LoVo (cell line): ENCODE measurements at regions not wholly inside any gene's neighbourhood (a gene's known extent, or its start where the extent isn't known, plus 50 kb on each side); places are given as distances from the start of the nearest gene placed in this dataset.
"Not testable (repeated sequence)": the region's sequence is repeated elsewhere in the genome, so short reads cannot be mapped to it uniquely, and the experiment has no call there.

Experiments
- DNase-seq: peaks from one replicate; pipeline ENCODE4 v3.0.0-alpha.2; 2016; ENCODE audit warnings: low spot score

DNA sequence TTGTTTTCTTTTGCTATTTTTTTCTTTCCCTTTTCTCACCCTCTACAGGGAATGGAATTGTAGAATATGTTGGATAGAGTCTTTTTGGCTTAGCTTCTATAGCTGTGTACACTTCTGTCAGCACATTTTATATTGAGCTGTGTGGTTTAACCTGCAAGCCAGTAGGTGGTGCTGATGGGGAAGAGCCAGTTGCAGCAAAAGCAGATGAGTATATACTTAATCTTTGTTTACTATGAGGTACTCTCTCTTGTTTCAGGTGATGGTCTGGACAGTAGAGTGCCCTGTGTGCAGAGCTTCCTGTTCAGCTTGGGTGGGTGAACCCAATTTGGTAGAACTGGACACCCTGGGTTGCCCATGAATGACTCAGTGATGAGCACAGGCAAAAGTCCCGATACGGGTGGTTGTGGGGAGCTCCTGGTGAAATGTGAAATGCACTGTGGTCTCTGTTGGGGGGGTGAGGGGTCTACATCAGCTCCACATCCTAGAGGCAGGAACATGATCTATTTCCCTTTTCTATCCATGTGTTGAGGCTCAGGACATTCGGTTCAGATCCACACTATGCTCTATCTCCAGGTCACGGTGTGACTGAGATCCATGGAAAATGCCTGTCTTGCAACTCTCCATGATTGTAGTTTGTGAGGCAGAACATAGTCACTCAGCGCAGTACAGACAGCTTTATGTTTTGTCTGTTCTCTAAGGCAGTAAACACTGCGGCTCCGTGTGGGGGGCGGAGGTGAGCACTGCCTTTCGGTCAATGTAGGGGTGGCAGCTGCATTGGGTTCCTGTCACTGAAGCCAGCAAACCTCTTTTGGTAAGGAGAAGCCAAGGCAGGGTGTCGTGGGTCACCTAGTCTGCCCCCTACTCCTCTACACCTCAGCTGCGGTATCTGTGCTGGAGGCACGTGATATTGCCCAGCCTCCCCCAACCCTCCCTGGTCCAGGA is 353.2 kb downstream of the PRR16 start:
- no peak for DNase-seq

DNA sequence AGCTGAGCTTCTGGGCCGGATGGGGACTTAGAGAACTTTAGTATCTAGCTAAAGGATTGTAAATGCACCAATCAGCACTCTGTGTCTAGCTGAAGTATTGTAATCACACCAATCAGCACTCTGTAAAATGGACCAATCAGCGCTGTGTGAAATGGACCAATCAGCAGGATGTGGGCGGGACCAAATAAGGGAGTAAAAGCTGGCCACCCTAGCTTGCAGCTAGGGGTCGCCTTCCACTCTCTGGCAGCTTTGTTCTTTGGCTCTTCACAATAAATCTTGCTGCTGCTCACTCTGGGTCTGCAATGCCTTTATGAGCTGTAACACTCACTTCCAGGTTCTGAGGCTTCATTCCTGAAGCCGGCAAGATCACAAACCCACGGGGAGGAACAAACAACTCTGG is 354.0 kb downstream of the PRR16 start:
- DNase-seq: no peak

DNA sequence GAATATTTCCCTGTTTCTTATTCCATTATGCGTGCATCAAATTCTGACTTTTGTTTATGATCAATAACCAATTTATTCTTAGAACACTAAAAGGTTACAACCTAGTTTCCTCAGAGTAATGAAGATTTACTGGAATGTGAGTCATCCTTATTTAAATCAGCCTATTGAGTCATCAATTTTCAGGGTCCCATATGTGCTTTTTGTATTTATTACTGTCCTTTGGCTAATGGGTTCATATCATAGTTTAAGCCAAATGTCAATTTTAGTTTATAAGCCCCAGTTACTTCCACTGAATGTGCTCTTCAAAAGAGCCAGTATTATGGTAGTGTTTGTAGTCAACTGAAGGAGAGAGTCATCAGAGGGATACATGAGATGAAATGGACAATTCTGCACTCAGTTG is 359.2 kb downstream of the PRR16 start:
- no peak for DNase-seq

DNA sequence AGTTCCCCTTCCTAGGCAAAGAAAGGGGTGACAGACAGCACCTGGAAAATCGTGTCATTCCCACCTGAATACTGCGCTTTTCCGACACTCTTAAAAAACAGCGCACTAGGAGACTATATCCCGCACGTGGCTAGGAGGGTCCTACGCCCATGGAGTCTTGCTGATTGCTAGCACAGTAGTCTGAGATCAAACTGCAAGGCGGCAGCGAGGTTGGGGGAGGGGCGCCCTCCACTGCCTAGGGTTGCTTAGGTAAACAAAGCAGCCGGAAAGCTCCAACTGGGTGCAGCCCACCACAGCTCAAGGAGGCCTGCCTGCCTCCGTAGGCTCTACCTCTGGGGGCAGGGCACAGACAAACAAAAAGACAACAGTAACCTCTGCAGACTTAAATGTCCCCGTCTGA is 367.5 kb downstream of the PRR16 start:
- DNase-seq: not testable (repeated sequence)

DNA sequence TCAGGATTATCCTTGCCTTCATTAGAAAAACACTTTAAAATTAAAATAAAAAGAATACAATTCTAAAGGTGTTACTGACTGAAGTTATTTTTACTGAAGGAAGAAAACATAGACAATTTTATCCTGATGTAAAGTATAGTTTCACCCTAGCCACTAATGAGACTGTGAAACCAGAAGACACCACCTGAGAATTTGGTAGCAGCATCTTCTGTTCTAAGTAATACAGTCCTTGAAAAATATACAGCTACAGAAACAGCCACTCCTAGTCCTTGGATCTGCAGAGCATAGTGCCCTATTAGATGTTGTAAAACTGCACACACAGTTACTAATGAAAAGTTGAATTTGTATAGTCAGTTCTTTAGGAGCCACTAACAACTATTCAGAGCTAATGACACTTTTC is 377.7 kb downstream of the PRR16 start:
- no peak for DNase-seq

DNA sequence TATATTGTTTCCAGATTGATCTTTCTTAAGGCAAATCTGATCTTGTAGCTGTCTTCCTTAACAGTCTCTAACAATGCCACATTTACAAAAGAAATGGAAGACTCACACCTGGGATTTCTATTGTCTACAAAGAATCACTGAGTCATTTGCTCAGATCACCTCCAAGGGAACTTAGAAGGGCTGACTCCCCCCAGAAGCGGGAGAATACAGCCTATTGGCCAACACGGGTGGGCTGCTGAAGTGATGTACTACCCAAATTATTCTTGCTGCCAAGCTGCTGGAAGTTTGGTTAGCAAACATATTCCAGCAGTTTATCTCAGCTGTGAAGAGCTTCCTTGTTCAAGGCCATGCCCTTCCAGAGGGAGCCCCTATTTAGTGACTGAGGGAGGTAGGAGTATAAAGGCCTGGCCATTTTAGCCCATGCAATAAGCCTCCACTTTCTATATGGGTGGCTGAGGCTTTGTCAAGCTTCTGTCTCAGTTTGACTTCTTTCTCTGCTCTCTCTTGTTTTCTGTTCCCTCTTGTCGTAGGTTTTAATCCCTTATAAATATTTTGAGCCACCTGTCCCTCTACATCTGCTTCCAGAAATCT is 379.4 kb downstream of the PRR16 start:
- no peak for DNase-seq

DNA sequence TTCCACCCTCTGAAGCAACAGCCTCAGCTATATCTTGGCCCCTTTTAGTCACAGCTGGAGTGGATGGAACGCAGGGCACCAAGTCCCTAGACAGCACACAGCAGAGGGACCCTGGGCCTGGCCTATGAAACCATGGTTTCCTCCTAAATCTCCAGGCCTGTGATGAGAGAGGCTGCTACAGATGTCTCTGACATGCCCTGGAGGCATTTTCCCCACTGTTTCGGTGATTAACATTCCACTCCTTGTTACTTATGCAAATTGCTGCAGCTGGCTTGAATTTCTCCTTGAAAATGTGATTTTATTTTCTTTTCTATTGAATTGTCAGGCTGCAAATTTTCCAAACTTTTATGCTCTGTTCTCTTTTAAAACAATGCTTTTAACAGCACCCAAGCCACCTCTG is 384.8 kb downstream of the PRR16 start:
- DNase-seq: no peak

DNA sequence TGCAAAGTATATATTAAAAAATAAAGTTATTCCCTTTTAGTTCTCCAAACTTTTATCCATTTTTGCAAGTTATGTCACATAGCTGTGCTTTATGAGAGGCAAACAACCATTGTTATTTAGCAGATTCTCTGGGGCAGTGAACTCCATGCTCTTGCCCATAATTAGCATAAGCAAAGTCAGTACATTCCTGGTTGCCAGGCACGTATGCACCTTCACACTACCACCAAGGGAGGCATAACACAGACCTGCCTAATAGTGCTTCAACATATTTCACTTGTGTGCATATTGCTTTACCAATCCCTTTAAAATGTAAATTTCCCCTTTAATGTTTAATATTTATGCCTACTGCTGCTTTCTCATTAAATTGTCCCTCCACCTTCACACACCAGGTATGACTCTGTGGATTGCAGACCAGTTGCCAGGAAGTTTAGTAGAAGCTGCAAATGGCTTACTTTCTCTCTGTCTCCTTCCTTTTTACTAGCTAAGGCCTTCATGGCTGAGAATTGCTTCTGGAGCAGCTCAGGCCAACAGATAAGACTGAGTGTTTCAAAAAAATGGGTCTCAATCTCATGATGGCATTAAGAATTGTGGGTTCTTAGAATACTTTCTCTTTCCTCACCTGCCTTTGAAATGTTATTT is 388.2 kb downstream of the PRR16 start:
- no peak for DNase-seq

DNA sequence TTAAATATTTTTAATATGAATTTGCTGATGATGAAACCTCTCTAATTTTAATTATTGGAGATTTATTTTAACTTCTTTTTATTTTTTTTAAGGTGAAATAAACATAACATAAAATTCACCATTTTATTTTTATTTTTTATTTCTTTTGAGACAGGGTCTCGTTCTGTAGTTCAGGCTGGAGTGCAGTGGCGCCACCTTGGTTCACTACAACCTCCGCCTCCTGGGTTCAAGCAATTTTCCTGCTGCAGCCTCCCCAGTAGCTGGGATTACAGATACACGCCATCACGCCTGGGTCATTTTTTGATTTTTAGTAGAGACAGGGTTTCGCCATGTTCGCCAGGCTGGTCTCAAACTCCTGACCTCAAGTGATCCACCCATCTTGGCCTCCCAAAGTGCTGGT is 402.9 kb downstream of the PRR16 start:
- DNase-seq: no peak

DNA sequence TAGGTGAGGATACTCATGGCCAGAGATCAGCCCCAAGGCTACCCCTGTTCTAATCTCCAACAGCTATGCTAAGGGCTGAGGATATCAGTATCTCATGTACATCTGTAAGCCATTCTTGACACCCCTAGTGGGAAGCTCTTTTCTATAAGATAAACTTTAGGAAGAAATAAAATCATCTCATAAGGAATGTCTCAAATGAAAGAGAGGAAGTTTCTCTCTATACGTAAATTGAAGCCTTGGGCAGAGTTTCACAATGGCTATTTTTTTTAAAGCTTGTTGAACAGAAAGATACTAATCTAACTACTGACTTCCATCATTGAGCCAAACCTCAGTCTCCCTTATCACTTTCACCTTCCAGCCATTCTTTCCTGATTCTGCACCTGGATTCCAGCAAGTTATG is 405.7 kb downstream of the PRR16 start:
- no peak for DNase-seq

DNA sequence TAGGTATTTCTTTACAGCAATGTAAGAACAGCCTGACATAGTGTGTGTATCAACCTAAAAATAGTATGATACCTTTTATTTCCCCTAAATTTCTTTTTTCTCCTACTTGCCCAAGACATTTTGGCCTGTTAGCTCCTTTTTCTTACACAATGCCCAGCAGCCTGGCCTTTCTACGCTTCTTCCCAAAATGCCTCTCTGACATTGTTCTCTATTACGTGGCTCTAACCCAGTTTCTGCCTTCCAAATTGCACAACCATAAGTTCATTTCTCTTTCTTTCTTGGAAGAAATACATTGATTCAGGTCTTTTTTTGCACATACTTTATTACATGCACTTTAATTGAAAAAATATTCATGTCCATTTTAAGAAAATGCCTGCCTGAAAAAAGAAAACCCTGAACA is 408.2 kb downstream of the PRR16 start:
- DNase-seq: no peak

DNA sequence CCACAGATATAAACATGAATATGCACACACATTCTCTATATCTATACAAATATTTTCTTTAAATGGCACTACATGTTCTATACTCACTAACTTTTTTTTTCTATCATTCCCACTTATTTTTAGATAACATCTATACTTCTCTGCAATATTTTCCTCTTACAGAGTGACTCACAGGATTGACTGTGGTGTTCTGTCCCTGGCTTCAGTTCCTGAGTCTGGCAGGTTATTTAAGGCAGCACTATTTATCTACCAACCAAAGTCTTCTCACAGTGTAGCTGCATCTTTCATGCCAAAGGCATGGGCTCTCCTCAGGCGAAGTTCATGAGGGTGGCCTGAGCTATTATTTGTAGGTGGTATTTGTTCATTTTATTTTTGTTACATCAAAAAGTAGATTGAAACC is 409.0 kb downstream of the PRR16 start:
- DNase-seq: no peak

DNA sequence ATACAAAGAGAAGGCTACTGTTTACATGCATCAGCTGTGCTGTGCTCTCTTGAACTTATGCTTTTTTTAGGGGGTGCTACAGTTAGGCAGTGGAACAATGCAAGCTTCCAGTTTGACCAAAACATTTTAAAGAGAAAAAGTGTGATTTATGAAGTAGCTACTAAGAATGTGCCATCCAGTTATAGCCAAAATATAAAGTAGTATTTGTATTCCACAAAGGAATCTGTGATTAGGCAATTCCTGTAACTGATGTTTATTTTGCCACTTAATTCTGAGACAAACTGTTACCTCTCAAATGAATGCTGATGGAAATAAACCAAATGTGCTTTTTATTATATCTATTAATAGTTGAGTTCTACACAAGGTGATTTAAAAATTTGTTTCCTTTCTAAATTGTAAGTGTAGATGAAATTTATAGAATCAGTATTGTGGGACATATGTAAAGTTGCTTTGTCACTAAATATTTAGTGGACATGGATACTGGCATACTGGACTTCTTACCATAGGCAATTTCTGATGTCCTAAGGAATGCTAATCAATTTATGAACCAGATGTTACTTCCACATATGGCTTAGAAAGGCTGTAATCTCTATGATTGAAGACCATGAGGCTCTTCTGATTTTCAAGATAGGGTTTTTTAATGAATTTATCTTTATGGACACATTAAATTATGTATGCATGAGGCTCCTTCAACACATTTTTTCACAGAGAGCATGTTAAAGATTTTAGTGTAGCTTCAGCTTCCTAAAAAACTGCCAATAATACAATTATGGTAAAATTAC is 410.2 kb downstream of the PRR16 start:
- no peak for DNase-seq

DNA sequence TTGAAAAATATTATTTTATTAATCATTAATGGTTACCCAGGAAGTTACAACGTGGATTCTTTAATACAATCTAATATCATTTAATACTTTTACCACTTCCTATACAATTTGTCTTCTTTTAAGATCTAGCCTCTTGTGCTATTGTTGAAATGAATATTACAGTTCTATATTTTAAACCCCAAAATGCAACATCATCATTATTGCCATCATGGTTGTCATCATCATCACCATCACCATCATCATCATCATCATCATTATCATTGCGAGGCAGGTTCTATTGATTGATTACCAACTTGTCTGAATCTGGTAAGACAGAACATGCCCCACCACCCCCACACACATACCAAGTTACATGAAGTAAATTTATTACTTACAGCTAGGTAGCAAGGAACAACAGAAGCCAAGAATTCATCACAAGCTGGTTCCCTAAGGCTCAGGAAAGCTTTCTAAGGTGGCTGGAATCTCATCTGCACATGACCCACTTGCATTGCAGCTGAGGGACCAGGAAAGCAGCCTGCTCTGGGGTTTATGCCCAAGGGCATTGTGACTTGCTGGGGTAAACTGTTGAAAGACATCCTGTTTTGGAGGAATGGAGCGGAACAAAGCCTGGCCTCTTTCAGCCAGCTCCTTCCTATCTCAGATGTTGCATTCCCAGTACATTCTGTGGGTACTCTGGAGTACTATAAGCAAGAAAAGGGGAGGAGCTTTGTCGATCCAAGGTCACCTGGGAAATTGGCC is 418.1 kb downstream of the PRR16 start:
- no peak for DNase-seq

DNA sequence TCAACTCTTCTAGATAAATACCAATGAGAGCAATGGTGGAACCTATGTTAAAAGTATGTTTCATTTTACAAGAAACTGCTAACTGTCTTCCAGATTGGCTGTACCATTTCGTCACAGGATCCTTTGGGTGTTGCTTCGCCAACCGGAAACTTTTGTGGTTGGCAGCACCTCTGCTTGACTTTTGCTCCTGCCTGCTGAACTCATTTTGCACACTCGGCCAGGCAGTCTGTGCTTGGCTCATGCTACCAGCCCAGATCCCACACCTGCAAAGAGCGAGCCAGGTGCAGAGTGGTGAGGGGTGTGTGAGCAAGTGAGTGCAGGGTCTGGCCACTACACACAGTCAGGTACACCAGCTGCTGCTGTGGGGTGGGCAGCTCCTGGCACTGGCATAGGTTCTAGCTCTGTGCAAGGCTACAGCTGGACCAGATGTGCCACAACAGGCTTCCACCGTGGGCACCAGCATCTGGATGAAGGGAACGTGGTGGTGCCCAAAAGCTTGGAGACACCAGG is 422.3 kb downstream of the PRR16 start:
- DNase-seq: no peak

DNA sequence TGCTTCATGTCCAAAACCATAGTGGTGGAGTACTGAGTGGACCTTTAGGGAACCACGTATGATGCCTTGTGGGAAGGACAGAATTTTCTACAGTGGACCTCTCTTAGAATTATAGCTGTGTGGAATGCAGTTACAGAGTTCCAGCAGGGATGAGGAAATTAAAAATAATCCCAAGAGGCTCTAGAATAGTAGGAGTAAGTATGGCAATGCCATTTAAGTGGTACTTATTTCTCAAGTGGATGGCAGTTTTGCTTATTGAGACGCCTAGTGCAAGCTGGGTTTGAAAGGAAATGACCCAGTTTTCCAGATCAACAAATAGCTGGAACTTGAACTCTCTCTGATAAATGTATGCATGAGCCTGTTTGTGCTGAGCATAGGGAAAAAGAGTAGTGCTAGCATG is 431.6 kb downstream of the PRR16 start:
- DNase-seq: no peak

DNA sequence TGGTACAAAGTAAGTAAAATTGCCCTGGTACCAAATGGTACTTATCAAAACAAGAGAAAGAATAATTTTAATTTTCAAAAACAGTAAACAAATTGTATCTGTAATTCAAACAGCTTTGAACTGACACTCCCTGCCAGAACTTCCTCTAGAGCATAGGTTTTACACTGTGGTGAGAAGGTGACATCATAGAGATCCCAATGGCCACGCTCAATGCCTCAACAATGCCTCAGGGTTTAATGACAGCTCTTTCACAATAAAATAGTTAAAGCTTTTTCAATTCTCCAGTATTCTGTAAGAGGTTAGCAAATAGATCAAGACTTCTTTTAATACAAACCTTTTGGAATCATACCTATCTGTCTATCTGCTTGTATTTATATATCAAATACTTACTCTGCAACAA is 437.1 kb downstream of the PRR16 start:
- DNase-seq: no peak

DNA sequence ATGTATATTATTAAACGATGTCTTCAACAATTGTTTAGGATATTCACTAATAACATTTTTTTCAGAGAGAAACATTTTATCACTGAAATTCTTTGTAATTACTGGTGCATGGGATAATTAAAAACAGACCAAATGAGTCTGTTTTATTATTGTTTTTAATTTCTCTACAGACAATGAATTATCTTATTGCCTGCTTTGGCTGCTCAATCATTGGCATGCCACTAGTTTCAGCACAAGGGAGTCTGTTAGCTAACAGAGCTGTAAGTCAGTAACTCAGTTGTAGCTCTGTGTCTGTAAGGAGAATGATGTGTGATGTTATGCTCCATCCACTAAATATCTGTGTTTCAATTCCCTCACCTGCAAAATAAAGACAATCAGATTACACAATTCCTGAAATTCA is 443.9 kb downstream of the PRR16 start:
- no peak for DNase-seq

DNA sequence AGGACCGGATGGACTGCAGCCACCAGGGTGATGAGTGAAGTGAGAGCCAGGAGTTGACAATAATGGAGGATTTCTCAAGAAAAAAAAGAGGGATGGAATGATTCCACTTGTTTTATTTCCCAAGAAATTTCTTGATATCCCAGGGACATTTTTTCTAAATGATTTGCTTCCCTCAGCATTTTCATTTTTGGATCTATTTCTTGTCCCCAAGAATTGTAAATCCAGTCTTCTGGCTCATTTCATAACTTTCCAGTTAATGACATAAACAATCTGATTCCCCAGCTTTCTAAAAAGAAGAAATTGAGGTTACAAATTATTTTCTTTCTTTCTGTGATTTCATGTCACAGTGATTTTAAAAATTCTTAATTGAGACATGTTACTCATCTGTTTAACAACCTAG is 446.5 kb downstream of the PRR16 start:
- no peak for DNase-seq

DNA sequence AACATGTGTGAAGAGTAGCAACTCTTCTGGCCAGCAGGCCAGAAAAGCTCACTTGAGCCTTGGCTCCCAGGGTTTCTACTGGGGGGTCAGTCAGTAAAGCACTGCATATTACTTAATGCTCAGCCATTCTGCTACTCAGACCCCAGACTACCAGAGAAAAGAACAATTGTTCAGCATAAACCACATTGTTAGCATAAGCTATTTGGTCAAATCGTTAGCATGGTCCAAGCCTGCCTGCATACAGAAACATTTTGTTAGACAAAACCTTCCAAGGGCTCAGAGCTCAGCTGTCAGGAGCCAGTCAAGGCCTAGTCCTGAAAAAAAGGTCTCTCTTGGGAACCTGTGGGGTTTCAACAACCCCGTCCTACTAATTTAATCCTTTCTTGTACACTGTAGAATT is 449.3 kb downstream of the PRR16 start:
- no peak for DNase-seq

DNA sequence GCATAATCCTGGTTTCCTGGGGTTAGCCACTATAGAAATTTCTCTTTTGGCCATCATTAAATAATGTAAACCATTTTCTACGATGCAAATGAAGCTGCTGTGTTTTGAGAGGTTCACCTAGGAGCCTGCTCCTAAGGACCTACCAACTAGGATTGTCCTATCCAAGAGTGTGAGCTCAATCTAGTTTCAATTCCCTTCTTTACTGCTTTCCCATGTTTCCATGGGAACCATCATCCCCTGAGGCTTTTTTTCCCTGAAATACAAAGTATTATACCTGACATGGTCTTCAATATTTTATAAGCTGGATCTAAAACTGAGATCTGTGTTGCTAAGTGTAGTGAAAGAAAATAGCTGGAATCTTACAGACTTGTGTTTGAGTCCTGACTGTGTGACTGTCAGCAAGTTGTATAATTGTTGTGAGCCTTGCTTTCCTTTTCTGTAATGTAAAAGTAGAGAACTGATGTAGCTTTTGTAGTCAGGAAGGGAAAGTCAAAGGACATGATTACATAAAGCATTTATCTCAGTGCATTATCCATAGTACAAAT is 453.2 kb downstream of the PRR16 start:
- DNase-seq: no peak
